ENCODE measurements at regions not wholly inside any gene's neighbourhood (a gene's known extent, or its start where the extent isn't known, plus 50 kb on each side); places are given as distances from the start of the nearest gene placed in this dataset.

- DNase-seq (ENCODE audit: low spot score) = no peak
Observed at GRCh38 chr12:41768456-41768855, 376.2 kb downstream of the GXYLT1 start.

- no peak for DNase-seq (ENCODE audit: low spot score)
Observed at GRCh38 chr12:41762691-41763090, 382.0 kb downstream of the GXYLT1 start.

- DNase-seq (ENCODE audit: low spot score) = peak; percentile 6
Observed at GRCh38 chr12:41745593-41745992, 399.1 kb downstream of the GXYLT1 start.

- DNase-seq (ENCODE audit: low spot score) = peak; percentile 11
Observed at GRCh38 chr12:41743835-41744234, 400.8 kb downstream of the GXYLT1 start.

- no peak for DNase-seq (ENCODE audit: low spot score)
Observed at GRCh38 chr12:41739066-41739465, 405.6 kb downstream of the GXYLT1 start.

GRCh38 chr12:41737423-41737822 is 407.3 kb downstream of the GXYLT1 start:
- no peak for DNase-seq (ENCODE audit: low spot score)

- no peak for DNase-seq (ENCODE audit: low spot score)
Observed at GRCh38 chr12:41736436-41736835, 408.2 kb downstream of the GXYLT1 start.

- DNase-seq (ENCODE audit: low spot score) = no peak
Observed at GRCh38 chr12:41731691-41732090, 413.0 kb downstream of the GXYLT1 start.

- no peak for DNase-seq (ENCODE audit: low spot score)
Observed at GRCh38 chr12:41731061-41731460, 413.6 kb downstream of the GXYLT1 start.

GRCh38 chr12:41724216-41724615 is 420.5 kb downstream of the GXYLT1 start:
- peak; percentile 55 for DNase-seq (ENCODE audit: low spot score)

GRCh38 chr12:41719214-41719613 is 425.5 kb downstream of the GXYLT1 start:
- DNase-seq (ENCODE audit: low spot score) = no peak

- DNase-seq (ENCODE audit: low spot score) = no peak
Observed at GRCh38 chr12:41715256-41715655, 429.4 kb downstream of the GXYLT1 start.

GRCh38 chr12:41709463-41710285 is 435.0 kb downstream of the GXYLT1 start:
- peak; percentile 18 for DNase-seq (ENCODE audit: low spot score)

GRCh38 chr12:41709012-41709411 is 435.7 kb downstream of the GXYLT1 start:
- DNase-seq (ENCODE audit: low spot score) = no peak

- no peak for DNase-seq (ENCODE audit: low spot score)
Observed at GRCh38 chr12:41706376-41706775, 438.3 kb downstream of the GXYLT1 start.

GRCh38 chr12:41701943-41702601 is 442.6 kb downstream of the GXYLT1 start:
- no peak for DNase-seq (ENCODE audit: low spot score)

- no peak for DNase-seq (ENCODE audit: low spot score)
Observed at GRCh38 chr12:41700940-41701339, 443.7 kb downstream of the GXYLT1 start.

- no peak for DNase-seq (ENCODE audit: low spot score)
Observed at GRCh38 chr12:41699658-41700057, 445.0 kb downstream of the GXYLT1 start.

- no peak for DNase-seq (ENCODE audit: low spot score)
Observed at GRCh38 chr12:41697161-41697560, 447.5 kb downstream of the GXYLT1 start.

GRCh38 chr12:41684997-41685396 is 459.7 kb downstream of the GXYLT1 start:
- DNase-seq (ENCODE audit: low spot score) = no peak

GRCh38 chr12:41683513-41684240 is 461.0 kb downstream of the GXYLT1 start:
- no peak for DNase-seq (ENCODE audit: low spot score)

GRCh38 chr12:41683023-41683422 is 461.7 kb downstream of the GXYLT1 start:
- no peak for DNase-seq (ENCODE audit: low spot score)

- DNase-seq (ENCODE audit: low spot score) = no peak
Observed at GRCh38 chr12:41681898-41682297, 462.8 kb downstream of the GXYLT1 start.

Measured in HuH-7 (cell line).